ENCODE measurements at regions not wholly inside any gene's neighbourhood (a gene's known extent, or its start where the extent isn't known, plus 50 kb on each side); places are given as distances from the start of the nearest gene placed in this dataset.

DNA sequence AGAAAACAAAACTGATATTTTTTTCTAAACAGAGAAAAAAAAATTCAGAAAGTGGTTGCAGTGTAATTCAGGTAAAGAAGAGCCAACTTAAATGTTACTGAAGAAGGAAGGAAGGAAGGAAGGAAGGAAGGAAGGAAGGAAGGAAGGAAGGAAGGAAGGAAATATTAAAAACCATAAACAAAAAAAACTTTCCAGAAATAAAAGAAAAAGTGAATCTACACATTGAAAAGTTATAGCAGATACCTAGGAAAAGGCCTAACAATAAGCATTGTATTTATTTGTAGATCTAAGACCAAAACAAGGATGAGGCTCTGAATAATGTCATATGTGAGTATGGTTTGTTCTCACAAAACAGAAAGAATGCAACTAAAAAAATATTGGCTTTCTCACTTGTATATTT, 345.4 kb upstream of the NR5A2 start:
- TF ChIP-seq POLR2AphosphoS5 (IDR thresholded peaks at IDR 0.05; ENCODE audit: borderline replicate concordance, low read depth, low read length): peak; percentile 22; the same call in 1 of the 2 replicates
- no peak for TF ChIP-seq EZH2 (IDR thresholded peaks at IDR 0.05)

All from SK-N-MC (cell line).